NCI-H2171 (cell line): ENCODE measurements at regions not wholly inside any gene's neighbourhood (a gene's known extent, or its start where the extent isn't known, plus 50 kb on each side); places are given as distances from the start of the nearest gene placed in this dataset.

ENCODE experiments used
- DNase-seq: peaks from one replicate; lab custom pipeline; 2025; lab: John Stamatoyannopoulos, UW

DNA sequence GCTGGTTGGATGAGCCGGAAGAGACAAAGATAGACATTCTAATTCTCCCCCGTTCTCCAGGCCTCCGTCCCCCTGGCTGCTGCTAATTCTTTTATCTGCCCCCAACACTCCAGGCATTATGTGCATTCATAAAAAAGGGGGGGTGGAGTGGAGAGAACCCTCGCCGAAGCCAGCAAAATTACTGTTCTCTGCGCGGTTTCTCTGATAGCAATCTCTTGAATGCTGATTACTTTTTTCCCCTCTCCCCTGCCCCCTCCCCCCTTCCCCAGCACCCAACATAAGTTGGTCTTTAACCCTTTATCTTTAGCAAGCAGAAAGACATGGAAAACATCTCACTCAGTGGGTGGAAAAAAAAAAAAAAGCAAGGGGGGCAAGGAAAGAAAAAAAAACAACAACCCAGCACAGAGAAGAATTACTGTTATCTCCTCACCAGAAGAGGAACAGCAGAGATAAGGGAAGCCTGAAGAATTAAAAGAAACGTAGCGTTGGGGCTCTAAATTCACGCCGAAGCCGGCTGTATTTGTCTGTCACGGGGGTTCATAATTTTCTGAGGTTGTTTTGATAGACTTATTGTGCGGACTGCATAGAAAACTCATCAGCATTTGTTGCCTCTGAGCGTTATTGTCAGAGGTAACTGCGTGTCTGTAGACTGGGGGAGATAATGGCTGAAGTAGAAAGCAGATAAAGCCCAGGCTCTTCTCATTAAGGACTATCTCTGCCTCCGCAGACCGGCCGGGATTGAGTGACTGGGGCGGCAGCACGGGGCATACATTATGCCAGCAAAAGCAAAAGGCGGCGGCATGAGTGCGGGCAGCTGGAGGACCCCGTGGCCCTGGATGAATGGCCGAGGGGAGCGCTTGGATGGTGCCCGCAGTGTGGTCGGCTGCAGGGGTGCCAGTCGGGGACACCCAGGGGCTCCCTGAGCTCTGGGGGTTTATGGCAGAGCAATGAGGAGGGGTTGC is 126.9 kb downstream of the MRM1 start:
- no peak for DNase-seq

DNA sequence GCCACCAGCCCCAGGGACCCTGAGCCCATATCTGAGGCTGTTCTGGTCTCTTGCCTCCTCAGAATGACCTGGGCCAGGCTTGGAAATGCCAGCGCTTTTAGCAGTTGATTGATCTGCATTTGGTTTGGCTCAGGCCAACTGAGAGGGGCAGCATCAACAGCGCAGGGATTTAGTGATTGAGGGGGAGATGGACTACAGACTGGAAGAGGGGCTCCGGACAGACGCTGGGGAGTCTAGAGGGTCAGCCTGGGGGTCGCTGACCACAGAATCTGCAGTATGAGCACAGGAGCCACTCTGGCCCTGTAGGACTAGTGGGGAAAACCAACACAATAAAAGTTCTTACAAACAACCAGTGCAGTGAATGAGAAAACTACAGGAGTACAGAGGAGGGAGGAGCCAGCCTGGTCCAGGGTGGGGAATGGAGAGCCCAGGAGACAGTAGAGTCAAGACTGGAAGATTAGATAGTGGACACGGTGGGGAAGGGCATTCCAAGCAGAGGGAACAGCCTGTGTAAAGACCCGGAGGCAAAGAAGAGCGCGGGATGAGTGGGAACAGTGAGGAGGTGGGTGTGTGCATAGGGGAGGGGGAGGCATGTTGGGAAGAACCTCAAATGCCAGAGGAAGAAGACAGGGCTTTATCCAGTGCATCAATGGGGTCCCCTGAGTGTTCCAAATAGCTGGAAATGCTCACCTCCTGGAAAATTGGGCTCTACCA is 128.9 kb downstream of the MRM1 start:
- no peak for DNase-seq

DNA sequence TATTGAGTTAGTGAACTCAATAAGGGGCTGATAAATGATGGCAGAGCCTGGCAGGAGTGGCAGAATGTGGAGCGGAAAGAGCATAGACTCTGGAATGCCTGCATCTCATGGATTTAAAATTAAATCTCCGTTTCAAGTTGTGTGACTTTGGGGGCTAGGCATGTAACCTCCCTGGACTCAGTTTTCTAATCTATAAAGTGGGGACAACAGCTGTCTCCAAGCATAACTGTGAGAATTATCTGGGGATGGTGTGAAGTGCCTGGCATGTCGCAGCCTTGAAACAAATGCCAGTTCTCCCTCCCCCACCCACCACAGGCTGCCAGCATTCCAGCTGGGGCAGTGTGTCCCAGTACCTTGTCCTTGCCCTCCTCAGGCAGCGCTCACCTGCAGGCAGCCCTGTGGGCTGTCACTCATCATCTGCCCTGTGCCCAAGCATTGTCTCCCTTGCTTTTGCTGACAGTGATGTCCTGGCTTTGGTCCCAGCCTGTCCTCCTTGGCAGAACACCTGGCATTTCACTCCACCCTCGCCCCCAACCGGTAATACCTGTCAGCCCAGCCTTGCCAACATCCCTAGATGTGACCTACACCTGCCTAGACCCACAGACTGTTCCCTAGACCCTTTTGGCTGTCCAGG is 129.6 kb downstream of the MRM1 start:
- peak; percentile 19 for DNase-seq

DNA sequence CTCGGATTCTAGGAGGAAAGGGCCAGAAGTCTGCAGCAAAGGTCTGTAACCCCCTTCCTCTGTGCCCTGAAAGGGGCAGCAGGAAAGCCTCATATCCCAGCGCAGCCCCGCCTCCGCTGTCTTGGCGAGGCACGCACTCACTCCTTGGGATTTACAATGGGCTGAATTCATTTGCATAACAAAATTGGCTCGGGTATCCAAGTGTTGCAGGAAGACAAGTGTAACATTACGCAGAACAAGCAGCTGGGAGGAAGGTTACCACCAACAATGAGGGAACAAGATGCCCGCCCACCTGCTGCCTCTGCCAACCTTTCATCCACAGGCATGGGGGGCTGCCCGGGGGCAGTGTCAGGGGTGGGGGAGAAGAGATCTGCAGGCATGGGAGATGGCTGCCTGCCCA is 130.4 kb downstream of the MRM1 start:
- peak; percentile 74 for DNase-seq

DNA sequence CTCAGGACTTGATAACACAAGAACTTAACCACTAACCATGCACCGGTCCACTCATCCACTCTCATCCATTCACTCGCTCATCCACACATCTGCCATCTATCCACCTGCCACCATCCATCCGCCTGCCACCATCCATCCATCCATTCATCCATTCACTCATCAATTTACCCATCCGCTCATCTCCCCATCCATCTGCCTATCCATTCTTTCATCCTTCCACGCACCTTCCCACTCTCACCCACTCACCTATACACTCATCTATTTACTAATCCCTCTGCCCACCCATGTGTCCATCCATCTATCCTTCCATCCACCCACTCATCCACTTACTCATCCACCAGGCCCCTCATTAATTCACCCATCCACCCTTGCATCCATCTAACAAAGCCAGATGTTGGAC is 131.0 kb downstream of the MRM1 start:
- DNase-seq = no peak

DNA sequence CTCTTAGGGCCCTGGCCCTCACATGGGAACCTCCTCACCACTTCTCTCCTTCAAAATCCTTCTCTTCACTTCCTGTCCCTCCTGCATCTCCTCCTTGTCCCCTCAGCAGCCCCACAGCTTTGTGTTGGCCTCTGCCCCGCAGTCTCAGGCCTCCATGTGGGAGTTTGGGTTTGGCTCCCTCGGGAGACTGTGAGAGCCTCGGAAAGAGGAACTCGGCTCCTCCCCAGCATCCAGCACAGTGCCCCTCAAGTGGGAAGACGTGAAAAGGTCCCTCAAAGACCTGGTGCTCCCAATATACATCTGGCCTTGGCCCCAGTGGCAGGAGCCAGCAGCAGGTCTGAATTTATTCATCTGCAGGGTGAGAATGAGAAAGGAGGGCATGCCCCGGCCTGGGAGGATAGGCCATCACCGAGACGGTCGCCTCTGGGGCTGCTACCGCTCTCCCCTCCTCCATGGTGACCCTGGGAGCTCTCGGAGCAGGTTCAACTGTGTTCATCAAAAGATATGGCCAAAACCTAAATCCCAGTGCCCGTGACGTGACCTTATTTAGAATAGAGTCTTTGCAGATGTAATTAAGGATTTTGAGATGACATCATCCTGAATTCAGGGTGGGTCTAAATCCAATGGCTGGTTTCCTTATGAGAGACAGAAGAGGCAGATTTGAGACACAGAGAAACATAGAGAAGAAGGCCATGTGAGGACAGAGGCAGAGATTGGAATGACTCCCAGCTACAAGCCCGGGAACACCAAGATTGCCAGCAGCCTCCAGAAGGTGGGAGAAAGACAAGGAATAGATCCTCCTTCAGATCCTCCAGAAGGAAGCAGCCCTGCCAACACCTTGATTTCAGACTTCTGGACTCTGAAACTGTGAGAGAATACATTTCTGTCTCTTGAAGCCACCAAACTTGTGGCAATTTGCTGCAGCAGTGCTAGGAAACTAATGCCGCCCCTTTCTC is 135.1 kb downstream of the MRM1 start:
- DNase-seq = no peak

DNA sequence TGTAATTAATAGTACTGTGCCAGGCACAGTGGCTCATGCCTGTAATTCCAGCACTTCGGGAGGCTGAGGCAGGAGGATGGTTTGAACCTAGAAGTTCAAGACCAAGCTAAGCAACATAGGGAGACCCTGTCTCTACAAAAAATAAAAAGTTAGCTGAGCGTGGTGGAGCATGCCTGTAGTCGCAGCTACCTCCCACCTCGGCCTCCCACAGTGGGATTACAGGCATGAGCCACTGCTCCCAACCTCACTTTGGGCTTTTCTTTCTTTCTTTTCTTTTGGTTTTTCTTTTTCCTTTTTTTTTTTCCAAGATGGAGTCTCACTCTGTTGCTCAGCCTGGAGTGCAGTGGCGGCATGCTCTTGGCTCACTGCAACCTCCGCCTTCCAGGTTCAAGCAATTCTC is 137.8 kb downstream of the MRM1 start:
- DNase-seq = no peak

DNA sequence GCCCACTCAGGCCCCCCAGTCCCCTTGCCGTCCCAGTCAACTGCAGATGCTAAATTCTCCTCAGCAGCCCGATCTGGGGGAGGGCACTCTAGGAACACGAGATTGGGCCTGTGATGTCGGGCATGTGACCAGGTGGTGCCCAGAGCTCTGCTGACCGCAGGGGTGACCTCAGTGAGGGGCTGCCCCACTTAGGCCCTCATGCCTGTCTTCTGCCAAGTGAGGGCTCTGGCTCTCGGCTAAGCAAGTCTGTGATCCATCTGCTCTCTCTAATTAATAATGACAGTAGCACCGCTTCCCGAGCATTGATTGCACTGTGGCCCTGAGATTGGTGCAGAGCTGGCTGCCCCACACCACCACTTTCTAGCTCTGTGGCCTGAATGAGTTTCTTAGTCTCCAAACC is 138.8 kb downstream of the MRM1 start:
- no peak for DNase-seq

DNA sequence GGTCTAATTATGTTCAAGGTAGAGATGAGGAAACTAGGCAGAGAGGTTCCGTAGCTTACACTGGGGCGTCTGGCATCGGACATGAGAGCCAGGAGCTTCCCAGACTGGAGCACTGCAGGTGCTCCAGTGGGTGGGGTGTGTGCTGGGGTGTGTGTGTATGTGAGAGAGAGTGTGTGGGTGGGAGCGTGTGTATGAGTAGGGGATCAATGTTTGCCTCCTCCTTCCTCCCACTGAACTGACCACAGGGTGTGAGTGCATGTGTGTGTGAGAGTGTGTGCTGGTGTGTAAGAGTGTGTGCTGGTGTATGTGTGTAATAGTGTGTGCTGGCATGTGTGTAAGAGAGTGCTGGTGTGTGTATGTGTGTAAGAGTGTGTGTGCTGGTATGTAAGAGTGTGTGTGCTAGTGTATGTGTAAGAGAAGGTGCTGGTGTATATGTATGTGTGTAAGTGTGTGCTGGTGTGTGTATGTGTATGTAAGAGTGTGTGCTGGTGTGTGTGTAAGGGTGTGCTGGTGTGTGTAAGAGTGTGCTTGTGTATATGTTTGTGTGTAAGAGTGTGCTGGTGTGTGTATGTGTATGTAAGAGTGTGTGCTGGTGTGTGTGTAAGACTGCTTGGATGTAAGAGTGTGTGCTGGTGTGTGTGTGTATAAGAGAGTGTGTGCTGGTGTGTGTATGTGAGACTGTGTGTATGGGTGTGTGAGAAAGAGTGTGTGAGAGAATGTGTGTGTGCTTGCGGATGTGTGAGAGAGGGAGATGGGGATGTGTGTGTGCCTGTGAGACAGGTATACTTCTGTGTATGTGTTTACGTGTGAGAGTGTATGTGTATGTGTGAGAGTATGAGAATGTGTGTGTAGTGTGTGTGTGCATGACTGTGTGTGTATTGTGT is 139.9 kb downstream of the MRM1 start:
- DNase-seq = no peak

DNA sequence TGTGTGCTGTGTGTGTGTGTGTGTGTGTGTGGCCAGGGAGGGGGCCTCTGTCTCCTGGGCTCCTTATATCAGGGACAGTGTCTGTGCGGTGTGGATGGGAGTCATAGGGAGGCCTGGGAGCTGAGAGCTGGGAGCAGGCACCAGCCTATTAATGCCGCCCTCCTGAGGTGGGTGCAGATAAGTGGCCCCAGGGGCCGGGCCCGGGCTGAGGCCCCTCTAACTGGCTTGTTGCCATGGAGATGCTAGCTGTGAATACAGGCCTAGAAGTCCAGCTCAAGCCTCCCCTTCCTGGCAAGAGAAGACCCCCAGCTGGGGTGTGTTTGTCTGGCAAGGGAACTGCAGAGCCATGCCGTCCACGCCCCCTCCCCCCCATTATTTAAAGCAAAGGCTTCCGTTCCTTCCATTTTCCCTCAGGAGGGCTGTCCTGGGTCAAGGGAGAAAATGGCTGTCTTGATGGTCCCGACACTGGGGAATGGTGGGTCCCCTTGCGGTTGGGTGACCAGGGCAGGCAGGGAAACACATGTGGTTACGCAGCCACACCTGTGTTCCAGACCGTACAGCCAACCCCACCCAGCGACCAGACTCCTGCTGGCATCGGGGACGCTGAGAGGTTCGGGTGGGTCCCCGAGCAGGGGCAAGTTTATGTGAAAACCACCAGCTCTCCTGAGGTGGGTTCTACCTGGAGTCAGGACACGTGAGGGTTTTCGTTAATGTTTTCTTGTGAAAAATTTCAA is 141.1 kb downstream of the MRM1 start:
- DNase-seq = no peak

DNA sequence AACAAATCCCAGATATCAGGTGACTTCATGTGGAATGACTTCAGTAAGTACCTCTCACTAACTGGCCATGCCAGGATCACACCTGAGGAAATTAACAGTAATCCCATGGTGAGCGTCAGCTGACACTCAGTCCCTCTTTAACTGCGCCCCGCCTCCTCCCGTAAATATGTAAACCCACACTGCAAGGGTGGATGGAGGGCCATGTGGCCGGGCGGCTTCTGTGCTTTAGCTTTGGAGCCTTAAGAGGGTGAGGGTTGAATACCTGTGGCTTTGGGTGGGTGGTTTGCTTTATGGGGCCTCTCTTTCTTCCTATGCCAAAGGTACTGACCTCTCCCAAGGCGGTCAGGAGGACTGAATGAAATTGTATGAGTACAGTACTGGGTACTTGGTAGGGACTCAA is 141.7 kb downstream of the MRM1 start:
- no peak for DNase-seq

DNA sequence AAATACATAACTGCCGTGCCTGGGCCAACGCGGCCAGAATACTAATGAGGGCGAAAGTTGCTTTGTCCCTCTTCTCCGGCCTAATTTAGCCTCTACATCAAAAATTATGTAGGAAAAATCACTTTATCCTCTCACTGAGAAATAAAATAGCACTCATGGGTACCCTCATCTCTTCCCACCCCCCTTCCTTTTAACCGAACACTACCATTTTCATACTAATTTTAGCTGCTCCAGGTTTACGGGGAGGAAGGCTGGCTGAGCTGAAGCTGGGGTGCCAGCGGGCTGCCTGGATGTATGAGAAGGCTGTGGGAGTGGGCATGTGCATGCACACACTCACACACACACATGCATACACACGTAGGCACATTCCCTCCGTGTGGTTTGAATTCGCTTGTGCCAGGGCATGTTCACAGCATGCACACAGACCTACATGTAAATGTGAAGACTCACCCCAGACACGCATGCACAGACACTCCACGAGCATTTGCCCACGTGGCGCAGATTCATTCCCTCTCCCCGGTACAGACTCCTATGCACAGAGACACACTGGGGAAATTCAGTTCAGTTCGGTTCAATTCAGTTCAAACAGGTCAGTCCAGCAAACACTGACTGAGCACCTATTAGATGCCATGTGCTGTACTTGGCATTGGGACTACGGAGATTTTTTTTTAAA is 145.1 kb downstream of the MRM1 start:
- DNase-seq = no peak

DNA sequence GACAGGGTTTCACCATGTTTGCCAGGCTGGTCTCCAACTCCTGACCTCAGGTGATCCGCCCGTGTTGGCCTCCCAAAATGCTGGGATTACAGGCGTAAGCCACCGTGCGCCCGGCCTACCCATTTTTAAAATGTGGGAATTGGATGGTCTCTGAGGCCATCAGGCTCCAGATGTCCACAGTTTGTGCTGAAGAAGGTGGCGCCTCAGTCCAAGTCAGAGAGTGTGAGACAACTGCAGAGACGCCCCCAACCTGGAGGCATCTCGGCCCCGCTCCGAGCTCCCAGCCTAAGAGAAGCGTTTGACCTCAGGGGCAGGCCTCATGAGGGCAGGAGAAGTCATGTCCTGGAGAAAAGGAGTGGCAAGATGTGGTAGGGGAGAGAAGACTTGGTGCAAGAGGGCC is 146.5 kb downstream of the MRM1 start:
- no peak for DNase-seq

DNA sequence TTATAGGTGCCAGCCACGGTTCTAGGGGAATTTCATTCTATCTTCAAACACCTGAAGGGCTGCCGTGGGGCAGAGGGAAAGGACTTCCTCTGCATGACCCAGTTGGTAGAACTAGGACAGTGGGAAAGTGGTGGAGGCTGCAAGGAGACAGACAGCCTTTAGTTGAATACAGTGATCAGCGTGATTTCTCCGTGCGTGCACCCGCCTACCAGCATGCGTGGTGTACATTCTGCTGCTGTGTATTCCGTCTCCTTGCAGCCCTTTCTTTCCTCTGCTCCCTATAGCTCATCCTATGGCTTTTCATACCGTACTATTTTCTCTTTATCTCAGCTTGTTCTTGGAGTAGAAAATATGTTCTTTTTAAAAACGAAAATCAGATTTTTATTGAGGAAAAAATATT is 146.9 kb downstream of the MRM1 start:
- no peak for DNase-seq

DNA sequence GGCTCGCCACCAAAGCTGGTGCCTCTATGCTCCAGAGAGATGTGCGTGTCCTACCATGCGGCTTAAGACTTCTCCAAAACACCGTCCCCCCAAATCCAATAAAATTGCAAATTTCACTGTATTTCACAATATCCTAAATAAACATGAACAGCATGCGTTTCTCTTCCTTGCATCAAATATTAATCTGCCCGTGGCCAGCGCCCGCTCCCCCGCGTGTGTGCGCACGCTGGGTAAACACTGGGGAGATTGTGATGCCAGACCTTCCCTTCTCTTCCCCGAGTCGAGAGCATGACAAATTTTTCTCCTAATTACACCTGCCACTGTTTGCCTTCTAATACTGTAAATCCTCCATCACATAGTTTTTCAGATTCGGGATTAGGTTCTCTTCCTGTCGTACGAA is 148.1 kb downstream of the MRM1 start:
- DNase-seq = no peak

DNA sequence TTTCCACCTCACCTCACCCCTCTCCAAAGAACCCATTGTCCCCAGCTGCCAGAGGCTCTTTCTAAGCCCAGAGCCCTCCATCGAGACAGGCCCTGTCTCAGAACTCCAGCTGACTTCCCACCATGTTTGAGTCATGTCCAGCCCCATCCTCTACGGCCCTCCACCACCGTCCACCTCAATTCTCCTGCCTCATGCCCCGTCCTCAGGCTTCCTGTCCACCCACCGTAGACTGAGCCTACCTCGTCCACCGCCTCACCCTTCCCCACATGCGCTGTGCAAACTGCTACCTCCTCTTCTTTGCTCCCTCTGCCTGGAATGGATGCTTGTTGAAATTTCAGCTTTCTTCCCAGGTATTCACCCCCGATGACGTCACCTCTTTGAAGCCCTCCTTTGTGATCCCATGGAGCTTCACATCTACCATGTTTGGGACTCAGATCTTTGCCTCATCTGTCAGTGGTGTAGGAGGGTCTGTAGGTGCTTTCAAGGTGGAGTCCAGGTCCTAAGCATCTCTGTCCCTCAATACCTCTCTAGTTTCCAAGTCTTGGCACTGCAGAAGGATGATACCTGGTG is 149.0 kb downstream of the MRM1 start:
- no peak for DNase-seq

DNA sequence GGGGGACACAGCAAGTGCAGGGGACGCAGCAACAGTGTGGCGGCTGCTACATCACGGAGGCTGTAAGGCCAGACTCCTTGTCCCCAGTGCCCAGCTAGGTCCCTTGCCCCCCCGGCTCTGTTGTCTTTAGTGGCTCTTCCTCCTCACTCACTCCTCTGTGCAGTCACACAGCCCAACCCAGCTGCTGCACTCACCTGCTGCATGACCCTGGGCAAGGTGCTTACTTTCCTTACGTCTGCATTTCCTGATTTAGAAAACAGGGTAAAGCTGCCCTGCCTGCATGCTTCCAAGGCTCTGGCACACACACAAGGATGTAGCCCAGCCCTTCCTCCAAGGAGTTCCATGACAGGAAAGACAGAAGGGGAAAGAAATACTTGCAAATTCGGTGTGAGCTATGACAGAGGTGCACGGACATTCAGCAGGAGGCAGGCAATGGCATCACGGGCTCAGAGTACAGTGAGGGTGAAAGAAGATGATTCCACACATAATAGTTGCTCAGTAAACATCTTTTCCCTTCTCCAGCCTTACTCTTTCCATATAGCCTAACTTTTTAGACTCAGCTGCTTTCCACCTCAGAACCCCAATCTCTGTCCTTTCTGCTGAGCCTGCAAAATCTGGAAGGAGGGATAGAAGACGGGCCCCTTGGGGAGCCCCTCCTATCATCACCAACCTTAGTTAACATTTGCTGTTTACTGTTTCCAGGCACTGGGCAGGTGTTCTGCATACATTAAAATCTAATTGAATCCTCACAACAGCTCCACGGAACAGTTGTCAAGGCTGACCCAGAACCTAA is 150.9 kb downstream of the MRM1 start:
- DNase-seq = no peak

DNA sequence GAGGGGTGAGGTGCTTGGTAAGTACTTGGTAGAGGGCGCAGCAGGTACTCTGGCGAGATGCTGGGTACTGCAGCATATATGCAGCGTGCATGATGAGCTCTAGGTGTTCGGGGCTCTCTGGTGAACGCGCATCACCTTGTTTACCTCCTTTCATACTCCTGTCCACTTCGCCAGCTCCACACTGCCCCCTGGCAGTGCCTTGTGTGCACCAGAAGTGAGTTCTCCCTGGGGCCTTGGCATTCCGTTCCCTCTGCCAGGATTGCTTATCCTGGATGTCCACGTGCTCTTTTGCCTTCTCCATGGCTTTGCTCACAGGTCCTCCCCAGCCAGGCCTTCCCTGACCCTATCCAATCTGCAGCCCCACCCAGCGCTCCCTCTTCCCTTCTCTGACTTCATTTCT is 154.2 kb downstream of the MRM1 start:
- no peak for DNase-seq
